Upper lobe of left lung (tissue), 6 donors: ENCODE measurements at regions not wholly inside any gene's neighbourhood (a gene's known extent, or its start where the extent isn't known, plus 50 kb on each side); places are given as distances from the start of the nearest gene placed in this dataset.

Experiments
- ATAC-seq, 2 donors: fragments of 200-7000 bp; cut with Tn5 transposase; one replicate each; pipeline ENCODE4 v1.9.1; 2022; ENCODE audit warnings: mild to moderate bottlenecking in 2 of 2, moderate library complexity in 2 of 2; ENCODE audit not compliant: low FRiP score in 2 of 2
- DNase-seq, 2 donors: peaks; one replicate each; pipeline ENCODE4 v3.0.0-alpha.2; 2019 to 2020
- H3K27ac ChIP-seq, 4 donors: fragments of 200-600 bp; sonication (generic); one replicate each; pipeline ENCODE4 v1.5.1; 2016 to 2019
- H3K27me3 ChIP-seq, 4 donors: fragments of 200-600 bp; sonication (generic); one replicate each; pipeline ENCODE4 v1.5.1; 2017 to 2019
- H3K36me3 ChIP-seq, 4 donors: fragments of 200-600 bp; sonication (generic); one replicate each; pipeline ENCODE4 v1.5.1; 2016 to 2019
- H3K4me1 ChIP-seq, 4 donors: fragments of 200-600 bp; sonication (generic); one replicate each; pipeline ENCODE4 v1.5.1; 2018 to 2019
- H3K4me3 ChIP-seq, 4 donors: fragments of 200-600 bp; sonication (generic); one replicate each; pipeline ENCODE4 v1.5.1; 2017 to 2019; ENCODE audit warnings: mild to moderate bottlenecking in 2 of 4, moderate library complexity in 1 of 4
- H3K9me3 ChIP-seq, 4 donors: fragments of 200-600 bp; sonication (generic); one replicate each; pipeline ENCODE4 v1.5.1; 2018 to 2019
- CTCF ChIP-seq, 6 experiments: fragments of 450-650 bp in 4 of 6; fragments of 200-600 bp in 2 of 6; sonication (generic) in 2 of 6; IDR thresholded peaks; one replicate each; pipeline ENCODE4 v1.5.1; 2016 to 2019; ENCODE audit warnings: antibody characterized with exemption in 6 of 6
- EP300 ChIP-seq, 4 donors: sonication (generic); formaldehyde crosslinking; IDR thresholded peaks; one replicate each; pipeline ENCODE4 v1.5.1; 2017; ENCODE audit warnings: antibody characterized with exemption in 4 of 4, control low read depth in 2 of 4
- POLR2A ChIP-seq, 4 donors: fragments of 450-650 bp; IDR thresholded peaks; one replicate each; pipeline ENCODE4 v1.5.1; 2016 to 2017; ENCODE audit warnings: antibody characterized with exemption in 4 of 4, mild to moderate bottlenecking in 2 of 4
- POLR2AphosphoS5 ChIP-seq, 2 donors: sonication (generic); formaldehyde crosslinking; IDR thresholded peaks; one replicate each; pipeline ENCODE4 v1.5.1; 2017; ENCODE audit warnings: antibody characterized with exemption in 2 of 2
- WGBS, 2 donors: methylation state at CpG; one replicate each; pipeline ENCODE4 v1.1.5; 2017 to 2018; 5-methylcytosine and 5-hydroxymethylcytosine counted together
- donor health status: DM: no; HTN: no; CAD: no; lungs with moderate emphysema.
- donor health status: DM: no; HTN: yes; CAD: no; lungs with severe emphysema.

- TF ChIP-seq POLR2A (IDR thresholded peaks at IDR 0.05) (no peak), CTCF (IDR thresholded peaks at IDR 0.05) (no peak), POLR2AphosphoS5 (IDR thresholded peaks at IDR 0.05) (no peak), EP300 (IDR thresholded peaks at IDR 0.05) (no peak)
- peak overlapping the region in 2 of 4 donors; percentile 67 to 72 for H3K27ac ChIP-seq
- WGBS, 2 donors: 55 to 65% methylated on average over 14 to 15 of the region's 15 CpGs
- H3K4me3 ChIP-seq: no peak overlapping the region
- H3K4me1 ChIP-seq: peaks cover 0 to 5% (median 3%) of the 10 kb centered on the region in 4 donors
- peak in 1 of 2 donors; percentile 11 for ATAC-seq
- no peaks in the 10 kb centered on the region for H3K36me3 ChIP-seq
- no peaks in the 10 kb centered on the region for H3K9me3 ChIP-seq
- no peaks in the 10 kb centered on the region for H3K27me3 ChIP-seq
- DNase-seq: peak in 1 of 2 donors; percentile 70
These were observed 364.0 kb downstream of the NPIPA8 start for GRCh38 chr16:17972460-17972943.

GRCh38 chr16:17970816-17971331 is 365.7 kb downstream of the NPIPA8 start:
- no peak overlapping the region for H3K4me3 ChIP-seq
- H3K4me1 ChIP-seq: peaks cover 0 to 5% (median 3%) of the 10 kb centered on the region in 4 donors
- TF ChIP-seq POLR2A (IDR thresholded peaks at IDR 0.05) (no peak), EP300 (IDR thresholded peaks at IDR 0.05) (peak in 1 of 4 donors; percentile 14), POLR2AphosphoS5 (IDR thresholded peaks at IDR 0.05) (peak in 1 of 2 donors; percentile 43), CTCF (IDR thresholded peaks at IDR 0.05) (no peak)
- no peaks in the 10 kb centered on the region for H3K27me3 ChIP-seq
- H3K36me3 ChIP-seq: no peaks in the 10 kb centered on the region
- no peaks in the 10 kb centered on the region for H3K9me3 ChIP-seq
- DNase-seq (no peak), ATAC-seq (peak; percentile 49 to 84)
- WGBS, 2 donors: 51 to 61% methylated on average over 4 of the region's 4 CpGs
- peak overlapping the region in 2 of 4 donors; percentile 53 to 67 for H3K27ac ChIP-seq

- Histone ChIP-seq H3K36me3 (no peaks in the 10 kb centered on the region), H3K27ac (peak overlapping the region in 1 of 4 donors; percentile 39), H3K9me3 (no peaks in the 10 kb centered on the region), H3K27me3 (no peaks in the 10 kb centered on the region), H3K4me1 (peaks cover 0 to 5% (median 3%) of the 10 kb centered on the region in 4 donors), H3K4me3 (no peak overlapping the region)
- TF ChIP-seq EP300 (IDR thresholded peaks at IDR 0.05) (no peak), CTCF (IDR thresholded peaks at IDR 0.05) (no peak)
- WGBS, 2 donors: 56 to 66% methylated on average over 5 of the region's 5 CpGs
- peak in 1 of 2 donors; percentile 6 for ATAC-seq
- DNase-seq: no peak
These were observed 366.3 kb downstream of the NPIPA8 start for GRCh38 chr16:17970157-17970765.

- no peak for DNase-seq
- no peak for TF ChIP-seq POLR2A (IDR thresholded peaks at IDR 0.05)
- no peak for TF ChIP-seq POLR2AphosphoS5 (IDR thresholded peaks at IDR 0.05)
- TF ChIP-seq EP300 (IDR thresholded peaks at IDR 0.05): no peak
- TF ChIP-seq CTCF (IDR thresholded peaks at IDR 0.05): no peak
- H3K36me3 ChIP-seq: no peaks in the 10 kb centered on the region
- H3K27ac ChIP-seq: no peak overlapping the region
- no peak for ATAC-seq
- 70 to 79% methylated on average over 10 of the region's 10 CpGs for WGBS, 2 donors
- H3K4me3 ChIP-seq: no peak overlapping the region
- no peaks in the 10 kb centered on the region for H3K9me3 ChIP-seq
- peaks cover 0 to 1% (median 0%) of the 10 kb centered on the region in 4 donors for H3K4me1 ChIP-seq
- no peaks in the 10 kb centered on the region for H3K27me3 ChIP-seq
These were observed 371.2 kb downstream of the NPIPA8 start for GRCh38 chr16:17965133-17965900.
